ENCODE measurements at regions not wholly inside any gene's neighbourhood (a gene's known extent, or its start where the extent isn't known, plus 50 kb on each side); places are given as distances from the start of the nearest gene placed in this dataset.
"Not testable (repeated sequence)": the region's sequence is repeated elsewhere in the genome, so short reads cannot be mapped to it uniquely, and the experiment has no call there.

DNA sequence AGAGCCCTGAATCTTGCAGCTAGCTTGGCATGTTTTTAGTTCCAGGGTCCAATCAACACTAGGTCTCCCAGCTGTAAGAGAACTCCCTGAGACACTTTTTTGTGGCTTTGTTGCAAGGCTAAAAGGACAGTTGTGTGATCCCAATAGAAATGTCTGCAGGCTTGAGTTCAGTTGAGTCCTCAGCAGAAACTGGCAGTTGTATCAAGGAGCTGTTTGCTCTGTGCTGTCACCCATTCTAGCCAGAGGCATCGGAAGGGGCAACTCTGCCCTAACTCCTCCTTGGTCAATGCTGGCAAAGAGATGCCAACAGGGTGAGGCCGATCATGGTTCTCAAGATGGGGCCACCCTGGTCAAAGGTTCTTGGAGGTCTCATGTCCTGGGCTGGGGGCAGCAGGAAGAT is 224.1 kb downstream of the BUB3 start:
- DNase-seq (ENCODE audit: low read depth in 2 of 2): no peak

DNA sequence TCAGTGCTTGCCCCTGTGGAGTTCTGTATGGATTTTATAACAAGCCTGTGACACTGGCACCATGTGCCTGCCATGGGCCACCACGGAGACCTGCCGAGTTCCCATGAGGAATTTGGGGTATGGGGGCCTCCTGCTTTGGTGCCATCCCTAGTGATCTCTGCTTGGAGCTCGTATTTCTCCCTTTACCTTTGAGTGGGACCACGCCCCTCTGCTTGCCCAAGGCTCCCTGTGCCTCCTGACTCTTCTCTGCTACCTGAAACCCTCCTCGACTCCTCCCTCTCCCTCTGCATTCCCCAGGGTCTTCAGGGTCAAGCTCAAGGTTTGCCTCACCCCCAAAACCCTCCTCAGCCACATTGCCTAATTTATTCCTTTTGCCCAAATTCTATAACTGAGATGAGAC is 225.0 kb downstream of the BUB3 start:
- DNase-seq (ENCODE audit: low read depth in 2 of 2): no peak

GRCh38 chr10:123380491-123381085 is 226.4 kb downstream of the BUB3 start:
- no peak for DNase-seq (ENCODE audit: low read depth in 2 of 2)

DNA sequence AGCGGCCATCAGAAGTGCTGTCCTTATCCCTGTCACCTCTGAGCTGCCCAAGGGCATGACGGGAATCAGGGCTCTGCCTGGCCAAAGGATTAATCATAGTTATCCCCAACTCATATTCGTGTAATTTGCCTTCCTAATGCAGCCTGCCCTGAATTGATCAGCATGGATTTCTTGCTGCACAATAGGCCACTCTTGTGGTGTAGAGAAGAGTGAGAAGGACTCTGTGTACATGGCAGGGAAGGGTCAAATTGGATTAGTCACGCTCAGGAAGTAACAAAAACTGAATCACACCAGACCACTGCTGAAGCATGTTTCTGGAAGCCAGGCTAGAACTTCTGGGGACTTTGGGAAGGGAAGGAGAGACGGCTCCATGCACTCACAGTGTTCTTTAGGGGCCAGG is 227.0 kb downstream of the BUB3 start:
- DNase-seq (ENCODE audit: low read depth in 2 of 2): no peak

GRCh38 chr10:123382491-123382890 is 228.3 kb downstream of the BUB3 start:
- DNase-seq (ENCODE audit: low read depth in 2 of 2): no peak

GRCh38 chr10:123385508-123386080 is 231.4 kb downstream of the BUB3 start:
- no peak for DNase-seq (ENCODE audit: low read depth in 2 of 2)

DNA sequence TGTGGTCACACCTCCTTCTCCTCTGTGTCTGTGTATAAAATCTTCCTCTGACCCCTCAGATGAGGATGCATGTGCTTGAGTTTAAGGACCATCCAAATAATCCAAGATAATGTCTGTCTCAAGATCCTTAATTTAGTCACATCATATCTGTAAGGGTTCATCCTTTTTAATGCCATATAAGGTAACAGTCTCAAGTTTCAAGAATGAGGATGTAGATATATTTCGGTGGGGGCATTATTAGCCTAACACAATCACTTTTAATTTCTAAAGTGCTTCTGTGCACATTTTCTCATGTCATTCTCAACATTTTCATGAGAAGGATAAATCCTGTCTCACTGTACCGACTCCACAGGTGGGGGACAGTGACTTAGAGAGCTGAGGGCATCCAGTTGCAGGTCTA is 235.3 kb downstream of the BUB3 start:
- no peak for DNase-seq (ENCODE audit: low read depth in 2 of 2)

DNA sequence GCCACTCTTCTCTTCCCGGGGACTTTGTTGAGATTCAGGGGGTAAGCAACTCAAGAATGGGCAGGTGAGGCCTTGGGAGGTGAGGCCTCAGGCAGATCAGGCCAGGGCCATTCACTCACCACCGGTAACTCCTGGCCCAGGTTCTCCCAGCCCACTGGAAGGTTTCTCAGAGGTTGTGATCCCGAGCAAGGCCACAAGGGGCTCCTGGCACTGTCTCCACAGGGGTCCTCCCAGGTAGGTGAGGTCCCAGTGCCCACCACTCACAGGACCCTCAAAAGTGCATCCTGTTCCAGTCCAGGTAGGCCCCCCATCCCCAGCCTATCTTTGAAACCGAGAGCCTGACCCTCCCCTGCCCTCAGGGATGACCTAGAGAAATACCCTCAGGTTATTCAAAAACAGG is 236.1 kb downstream of the BUB3 start:
- no peak for DNase-seq (ENCODE audit: low read depth in 2 of 2)

DNA sequence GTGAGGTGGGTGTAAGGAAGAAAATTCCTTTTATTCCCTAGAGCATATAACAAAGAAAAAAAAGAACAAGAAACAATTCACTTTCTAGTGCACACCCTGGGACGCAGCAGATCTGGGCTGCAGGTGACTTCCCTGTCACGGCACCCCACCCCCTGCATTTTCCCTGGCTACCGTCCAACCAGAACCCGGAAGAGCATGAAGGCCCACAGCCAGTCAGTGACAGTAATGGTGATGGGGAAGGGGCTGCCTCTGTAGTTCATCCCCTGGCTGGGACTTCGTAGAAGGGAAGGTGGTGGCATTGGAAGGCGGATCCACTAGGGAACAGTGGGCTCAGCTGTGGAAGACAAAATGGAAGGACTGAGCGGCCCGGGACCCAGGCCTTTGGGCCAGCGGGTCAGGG is 236.7 kb downstream of the BUB3 start:
- DNase-seq (ENCODE audit: low read depth in 2 of 2): no peak

GRCh38 chr10:123391275-123392028 is 237.2 kb downstream of the BUB3 start:
- no peak for DNase-seq (ENCODE audit: low read depth in 2 of 2)

GRCh38 chr10:123392182-123392963 is 238.2 kb downstream of the BUB3 start:
- no peak for DNase-seq (ENCODE audit: low read depth in 2 of 2)

DNA sequence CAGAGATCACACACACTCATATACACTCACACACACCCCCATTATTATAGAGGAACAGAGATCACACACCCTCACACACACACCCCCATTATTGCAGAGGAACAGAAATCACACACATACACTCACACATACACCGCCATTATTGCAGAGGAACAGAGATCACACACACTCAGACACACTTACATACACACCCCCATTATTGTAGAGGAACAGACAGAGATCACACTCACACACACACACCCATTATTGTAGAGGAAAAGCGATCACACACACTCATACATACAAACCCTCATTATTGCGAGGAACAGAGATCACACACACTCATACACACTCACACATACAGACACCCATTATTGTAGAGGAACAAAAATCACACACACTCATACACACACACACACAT is 239.0 kb downstream of the BUB3 start:
- no peak for DNase-seq (ENCODE audit: low read depth in 2 of 2)

GRCh38 chr10:123394382-123394781 is 240.2 kb downstream of the BUB3 start:
- DNase-seq (ENCODE audit: low read depth in 2 of 2): no peak

DNA sequence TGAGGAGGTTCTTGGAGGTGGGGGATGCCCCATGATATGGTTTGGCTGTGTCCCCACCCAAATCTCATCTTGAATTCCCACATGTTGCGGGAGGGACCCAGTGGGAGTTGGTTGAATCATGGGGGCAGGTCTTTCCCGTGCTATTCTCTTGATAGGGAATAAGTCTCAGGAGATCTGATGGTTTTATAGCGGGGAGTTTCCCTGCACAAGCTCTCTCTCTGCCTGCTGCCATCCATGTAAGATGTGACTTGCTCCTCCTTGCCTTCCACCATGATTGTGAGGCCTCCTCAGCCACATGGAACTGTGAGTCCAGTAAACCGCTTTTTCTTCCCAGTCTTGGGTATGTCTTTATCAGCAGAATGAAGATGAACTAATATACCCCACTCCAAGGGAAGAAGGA is 241.0 kb downstream of the BUB3 start:
- DNase-seq (ENCODE audit: low read depth in 2 of 2): not testable (repeated sequence)

GRCh38 chr10:123395906-123396305 is 241.7 kb downstream of the BUB3 start:
- DNase-seq (ENCODE audit: low read depth in 2 of 2): no peak

- no peak for DNase-seq (ENCODE audit: low read depth in 2 of 2)
Measured at GRCh38 chr10:123398180-123398591, 244.0 kb downstream of the BUB3 start.

GRCh38 chr10:123398756-123399155 is 244.6 kb downstream of the BUB3 start:
- no peak for DNase-seq (ENCODE audit: low read depth in 2 of 2)

- DNase-seq (ENCODE audit: low read depth in 2 of 2): no peak
Measured at GRCh38 chr10:123399276-123399839, 245.2 kb downstream of the BUB3 start.

GRCh38 chr10:123402021-123402420 is 247.8 kb downstream of the BUB3 start:
- no peak for DNase-seq (ENCODE audit: low read depth in 2 of 2)

- no peak for DNase-seq (ENCODE audit: low read depth in 2 of 2)
Measured at GRCh38 chr10:123402656-123403055, 248.5 kb downstream of the BUB3 start.

- DNase-seq (ENCODE audit: low read depth in 2 of 2): no peak
Measured at GRCh38 chr10:123404357-123404756, 250.2 kb downstream of the BUB3 start.

GRCh38 chr10:123408660-123409059 is 254.5 kb downstream of the BUB3 start:
- DNase-seq (ENCODE audit: low read depth in 2 of 2): no peak
